ENCODE measurements at regions not wholly inside any gene's neighbourhood (a gene's known extent, or its start where the extent isn't known, plus 50 kb on each side); places are given as distances from the start of the nearest gene placed in this dataset.
A peak's percentile ranks its signal among the peaks of the same experiment; 100 is the strongest.

- CTCF ChIA-PET: interaction anchor here (0.6 kb wide), 1 partner anchor 19 kb away, joined by 3 read pairs; no protein-coding TSS in a partner anchor
- H3K27ac ChIP-seq (ENCODE audit: low read depth, low read length): no peak overlapping the region
- TF ChIP-seq CTCF (IDR thresholded peaks at IDR 0.05; ENCODE audit: low read depth, low read length): no peak
- POLR2A ChIA-PET: no interaction called here
- no peak for DNase-seq (ENCODE audit: low read depth, low spot score)
- no peaks in the 10 kb centered on the region for H3K27me3 ChIP-seq (ENCODE audit: control insufficient read depth, insufficient read depth, low read length)
- H3K9me3 ChIP-seq (ENCODE audit: control insufficient read depth, insufficient read depth, low read length): no peaks in the 10 kb centered on the region
- H3K4me3 ChIP-seq (ENCODE audit: low read depth, low read length): no peak overlapping the region
These were observed 174.7 kb downstream of the IGLL1 start for GRCh38 chr22:23405366-23405851.

GRCh38 chr22:23404689-23405365 lies 175.3 kb downstream of the IGLL1 start:
- H3K27me3 ChIP-seq (ENCODE audit: control insufficient read depth, insufficient read depth, low read length): no peaks in the 10 kb centered on the region
- CTCF ChIA-PET: interaction anchor here (1.5 kb wide), 1 partner anchor 19 kb away, joined by 5 read pairs; no protein-coding TSS in a partner anchor
- POLR2A ChIA-PET: no interaction called here
- H3K9me3 ChIP-seq (ENCODE audit: control insufficient read depth, insufficient read depth, low read length): no peaks in the 10 kb centered on the region; the same call in 1 of the 2 replicates
- no peak overlapping the region for H3K27ac ChIP-seq (ENCODE audit: low read depth, low read length)
- no peak overlapping the region for H3K4me3 ChIP-seq (ENCODE audit: low read depth, low read length)
- DNase-seq (ENCODE audit: low read depth, low spot score): peak; percentile 6
- TF ChIP-seq CTCF (IDR thresholded peaks at IDR 0.05; ENCODE audit: low read depth, low read length): no peak

GRCh38 chr22:23403720-23404688 lies 176.1 kb downstream of the IGLL1 start:
- Histone ChIP-seq H3K27ac (ENCODE audit: low read depth, low read length) (no peak overlapping the region), H3K9me3 (ENCODE audit: control insufficient read depth, insufficient read depth, low read length) (no peaks in the 10 kb centered on the region; the same call in 1 of the 2 replicates), H3K27me3 (ENCODE audit: control insufficient read depth, insufficient read depth, low read length) (no peaks in the 10 kb centered on the region), H3K4me3 (ENCODE audit: low read depth, low read length) (no peak overlapping the region)
- CTCF ChIA-PET: interaction anchor here (1.5 kb wide), 1 partner anchor 18 kb away, joined by 5 read pairs; no protein-coding TSS in a partner anchor
- no peak for TF ChIP-seq CTCF (IDR thresholded peaks at IDR 0.05; ENCODE audit: low read depth, low read length)
- DNase-seq (ENCODE audit: low read depth, low spot score): no peak
- POLR2A ChIA-PET: no interaction called here

- H3K27me3 ChIP-seq (ENCODE audit: control insufficient read depth, insufficient read depth, low read length): no peaks in the 10 kb centered on the region
- ChIA-PET POLR2A (no interaction called here), CTCF (interaction anchor here (0.7 kb wide), 1 partner anchor 8 kb away, joined by 3 read pairs; no protein-coding TSS in a partner anchor)
- H3K4me3 ChIP-seq (ENCODE audit: low read depth, low read length): no peak overlapping the region
- no peak overlapping the region for H3K27ac ChIP-seq (ENCODE audit: low read depth, low read length)
- no peak for DNase-seq (ENCODE audit: low read depth, low spot score)
- no peaks in the 10 kb centered on the region; the same call in 1 of the 2 replicates for H3K9me3 ChIP-seq (ENCODE audit: control insufficient read depth, insufficient read depth, low read length)
- no peak for TF ChIP-seq CTCF (IDR thresholded peaks at IDR 0.05; ENCODE audit: low read depth, low read length)
These were observed 176.9 kb downstream of the IGLL1 start for GRCh38 chr22:23403152-23403719.

Data from AG04450 (cell line).